Liver (tissue), 3 donors: ENCODE measurements at regions not wholly inside any gene's neighbourhood (a gene's known extent, or its start where the extent isn't known, plus 50 kb on each side); places are given as distances from the start of the nearest gene placed in this dataset.

ENCODE experiments used
- EGR1 ChIP-seq, 2 donors: IDR thresholded peaks; 2 replicates each; pipeline ENCODE4 v1.6.1; 2016 to 2018; ENCODE audit warnings: antibody characterized with exemption in 2 of 2, low read depth in 2 of 2
- HNF4A ChIP-seq, 2 donors: conservative IDR thresholded peaks; 2 replicates each; pipeline ENCODE4 v1.6.1; 2016; ENCODE audit warnings: antibody characterized with exemption in 2 of 2, mild to moderate bottlenecking in 2 of 2
- HNF4G ChIP-seq: IDR thresholded peaks from 2 replicates; pipeline ENCODE4 v1.6.1; 2016; ENCODE audit warnings: antibody characterized with exemption
- MAX ChIP-seq: IDR thresholded peaks from 2 replicates; pipeline ENCODE4 v1.6.1; 2016; ENCODE audit warnings: antibody characterized with exemption
- RAD21 ChIP-seq, 2 donors: IDR thresholded peaks; 2 replicates each; pipeline ENCODE4 v1.6.1; 2016; ENCODE audit warnings: antibody characterized with exemption in 2 of 2, mild to moderate bottlenecking in 2 of 2
- RXRA ChIP-seq, 2 donors: IDR thresholded peaks; 2 replicates each; pipeline ENCODE4 v1.6.1; 2017 to 2018; ENCODE audit warnings: antibody characterized with exemption in 2 of 2, mild to moderate bottlenecking in 1 of 2
- SP1 ChIP-seq: IDR thresholded peaks from 2 replicates; pipeline ENCODE4 v1.6.1; 2018; ENCODE audit warnings: antibody characterized with exemption, mild to moderate bottlenecking
- TAF1 ChIP-seq: conservative IDR thresholded peaks from 2 replicates; pipeline ENCODE4 v1.6.1; 2016; ENCODE audit warnings: antibody characterized with exemption, mild to moderate bottlenecking
- YY1 ChIP-seq: IDR thresholded peaks from 2 replicates; pipeline ENCODE4 v1.6.1; 2016; ENCODE audit warnings: antibody characterized with exemption, mild to moderate bottlenecking
- ZBTB33 ChIP-seq: IDR thresholded peaks from 2 replicates; pipeline ENCODE4 v1.6.1; 2016; ENCODE audit warnings: antibody characterized with exemption
- TF ChIP-seq, protein P1 (sequence below): IDR thresholded peaks from 2 replicates; pipeline ENCODE4 v1.6.1; 2016; ENCODE audit warnings: antibody characterized with exemption
- TF ChIP-seq, protein P2 (sequence below): fragments of 150-350 bp; IDR thresholded peaks from 2 replicates; pipeline ENCODE4 v1.5.1; 2017; ENCODE audit warnings: improper control_type of control experiment, low read depth, low read length; ENCODE audit not compliant: missing input control
- TF ChIP-seq, protein P3 (sequence below): IDR thresholded peaks from 2 replicates; pipeline ENCODE4 v1.6.1; 2016; ENCODE audit warnings: antibody characterized with exemption, mild to moderate bottlenecking
- donor health status: healthy.
- donor health status: healthy.

- TF ChIP-seq, protein P1, sequence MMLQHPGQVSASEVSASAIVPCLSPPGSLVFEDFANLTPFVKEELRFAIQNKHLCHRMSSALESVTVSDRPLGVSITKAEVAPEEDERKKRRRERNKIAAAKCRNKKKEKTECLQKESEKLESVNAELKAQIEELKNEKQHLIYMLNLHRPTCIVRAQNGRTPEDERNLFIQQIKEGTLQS: no peak
- TF ChIP-seq, protein P2, sequence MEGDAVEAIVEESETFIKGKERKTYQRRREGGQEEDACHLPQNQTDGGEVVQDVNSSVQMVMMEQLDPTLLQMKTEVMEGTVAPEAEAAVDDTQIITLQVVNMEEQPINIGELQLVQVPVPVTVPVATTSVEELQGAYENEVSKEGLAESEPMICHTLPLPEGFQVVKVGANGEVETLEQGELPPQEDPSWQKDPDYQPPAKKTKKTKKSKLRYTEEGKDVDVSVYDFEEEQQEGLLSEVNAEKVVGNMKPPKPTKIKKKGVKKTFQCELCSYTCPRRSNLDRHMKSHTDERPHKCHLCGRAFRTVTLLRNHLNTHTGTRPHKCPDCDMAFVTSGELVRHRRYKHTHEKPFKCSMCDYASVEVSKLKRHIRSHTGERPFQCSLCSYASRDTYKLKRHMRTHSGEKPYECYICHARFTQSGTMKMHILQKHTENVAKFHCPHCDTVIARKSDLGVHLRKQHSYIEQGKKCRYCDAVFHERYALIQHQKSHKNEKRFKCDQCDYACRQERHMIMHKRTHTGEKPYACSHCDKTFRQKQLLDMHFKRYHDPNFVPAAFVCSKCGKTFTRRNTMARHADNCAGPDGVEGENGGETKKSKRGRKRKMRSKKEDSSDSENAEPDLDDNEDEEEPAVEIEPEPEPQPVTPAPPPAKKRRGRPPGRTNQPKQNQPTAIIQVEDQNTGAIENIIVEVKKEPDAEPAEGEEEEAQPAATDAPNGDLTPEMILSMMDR: no peak
- TF ChIP-seq YY1 (no peak), RAD21 (IDR thresholded peaks at IDR 0.05) (no peak), ZBTB33 (no peak), EGR1 (IDR thresholded peaks at IDR 0.05; ENCODE audit: low read depth in 2 of 2) (no peak), HNF4A (conservative IDR thresholded peaks at IDR 0.05) (no peak), MAX (no peak), TAF1 (no peak), HNF4G (no peak), RXRA (IDR thresholded peaks at IDR 0.05) (no peak), SP1 (no peak)
- TF ChIP-seq, protein P3, sequence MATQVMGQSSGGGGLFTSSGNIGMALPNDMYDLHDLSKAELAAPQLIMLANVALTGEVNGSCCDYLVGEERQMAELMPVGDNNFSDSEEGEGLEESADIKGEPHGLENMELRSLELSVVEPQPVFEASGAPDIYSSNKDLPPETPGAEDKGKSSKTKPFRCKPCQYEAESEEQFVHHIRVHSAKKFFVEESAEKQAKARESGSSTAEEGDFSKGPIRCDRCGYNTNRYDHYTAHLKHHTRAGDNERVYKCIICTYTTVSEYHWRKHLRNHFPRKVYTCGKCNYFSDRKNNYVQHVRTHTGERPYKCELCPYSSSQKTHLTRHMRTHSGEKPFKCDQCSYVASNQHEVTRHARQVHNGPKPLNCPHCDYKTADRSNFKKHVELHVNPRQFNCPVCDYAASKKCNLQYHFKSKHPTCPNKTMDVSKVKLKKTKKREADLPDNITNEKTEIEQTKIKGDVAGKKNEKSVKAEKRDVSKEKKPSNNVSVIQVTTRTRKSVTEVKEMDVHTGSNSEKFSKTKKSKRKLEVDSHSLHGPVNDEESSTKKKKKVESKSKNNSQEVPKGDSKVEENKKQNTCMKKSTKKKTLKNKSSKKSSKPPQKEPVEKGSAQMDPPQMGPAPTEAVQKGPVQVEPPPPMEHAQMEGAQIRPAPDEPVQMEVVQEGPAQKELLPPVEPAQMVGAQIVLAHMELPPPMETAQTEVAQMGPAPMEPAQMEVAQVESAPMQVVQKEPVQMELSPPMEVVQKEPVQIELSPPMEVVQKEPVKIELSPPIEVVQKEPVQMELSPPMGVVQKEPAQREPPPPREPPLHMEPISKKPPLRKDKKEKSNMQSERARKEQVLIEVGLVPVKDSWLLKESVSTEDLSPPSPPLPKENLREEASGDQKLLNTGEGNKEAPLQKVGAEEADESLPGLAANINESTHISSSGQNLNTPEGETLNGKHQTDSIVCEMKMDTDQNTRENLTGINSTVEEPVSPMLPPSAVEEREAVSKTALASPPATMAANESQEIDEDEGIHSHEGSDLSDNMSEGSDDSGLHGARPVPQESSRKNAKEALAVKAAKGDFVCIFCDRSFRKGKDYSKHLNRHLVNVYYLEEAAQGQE: no peak
Measured at GRCh38 chr5:2993301-2993700, 241.8 kb upstream of the IRX2 start.
